HG02642 (cell line): ENCODE measurements at regions not wholly inside any gene's neighbourhood (a gene's known extent, or its start where the extent isn't known, plus 50 kb on each side); places are given as distances from the start of the nearest gene placed in this dataset.

Source experiments
- ATAC-seq: cut with Tn5 transposase; IDR thresholded peaks from one replicate; pipeline ENCODE4 v1.9.1; 2021; ENCODE audit warnings: mild to moderate bottlenecking; ENCODE audit not compliant: unreplicated experiment, poor library complexity

DNA sequence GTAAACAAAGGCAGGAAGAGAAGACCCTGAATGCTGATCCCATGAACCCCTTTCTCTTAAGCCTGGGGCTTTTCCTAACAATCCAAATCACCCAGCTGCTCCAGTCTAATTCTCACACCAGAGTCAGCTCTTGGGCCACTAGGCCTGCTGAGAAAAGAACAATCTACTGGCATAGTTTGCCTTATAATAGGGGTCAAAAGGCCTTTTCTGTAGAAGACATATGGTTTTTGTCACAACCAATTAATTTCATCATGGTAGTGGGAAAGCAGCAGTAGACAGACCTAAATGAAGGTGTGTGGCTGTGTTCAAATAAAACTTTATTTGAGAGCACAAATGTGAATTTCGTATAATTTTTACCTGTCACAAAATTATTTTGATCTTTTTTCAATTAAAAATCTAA is 994.7 kb upstream of the EPHA7 start:
- no peak for ATAC-seq

DNA sequence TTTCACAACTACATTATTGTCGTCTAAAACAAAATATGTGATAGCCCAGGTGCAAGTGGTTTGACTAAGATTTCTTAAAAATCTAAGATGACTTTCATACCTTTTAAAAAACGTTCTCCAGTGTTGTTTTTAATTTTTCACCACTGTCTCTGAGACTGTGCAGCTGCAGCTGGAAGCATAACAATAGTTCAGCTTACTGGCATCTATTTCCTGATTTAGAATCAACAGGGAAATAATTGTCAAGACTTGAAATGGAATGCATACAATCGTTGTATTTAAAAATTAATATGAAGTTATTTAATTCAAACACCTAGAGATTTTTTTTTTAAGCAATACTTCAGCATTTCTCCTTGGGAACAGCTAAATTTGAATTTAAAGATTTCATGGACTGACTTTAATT is 982.0 kb upstream of the EPHA7 start:
- ATAC-seq = no peak

DNA sequence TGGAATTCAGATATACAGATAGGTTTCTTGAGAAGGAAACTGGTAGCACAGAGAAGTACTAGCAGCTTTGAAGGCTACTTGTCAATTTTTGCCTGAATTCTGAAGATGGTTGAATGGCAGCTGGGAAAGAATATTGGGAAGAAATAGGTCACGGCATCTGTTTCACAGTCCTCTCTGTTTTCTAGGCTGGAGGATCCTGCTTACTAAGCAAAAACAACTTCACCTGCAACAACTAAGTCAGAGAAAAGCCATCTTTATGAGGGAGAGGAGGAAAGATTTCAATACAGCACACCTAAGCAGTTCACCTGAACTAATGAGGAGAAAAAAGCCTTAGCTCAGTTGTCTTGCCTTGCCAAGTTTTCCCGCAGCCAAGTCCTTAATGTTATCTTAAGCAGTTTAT is 975.5 kb upstream of the EPHA7 start:
- ATAC-seq = no peak

DNA sequence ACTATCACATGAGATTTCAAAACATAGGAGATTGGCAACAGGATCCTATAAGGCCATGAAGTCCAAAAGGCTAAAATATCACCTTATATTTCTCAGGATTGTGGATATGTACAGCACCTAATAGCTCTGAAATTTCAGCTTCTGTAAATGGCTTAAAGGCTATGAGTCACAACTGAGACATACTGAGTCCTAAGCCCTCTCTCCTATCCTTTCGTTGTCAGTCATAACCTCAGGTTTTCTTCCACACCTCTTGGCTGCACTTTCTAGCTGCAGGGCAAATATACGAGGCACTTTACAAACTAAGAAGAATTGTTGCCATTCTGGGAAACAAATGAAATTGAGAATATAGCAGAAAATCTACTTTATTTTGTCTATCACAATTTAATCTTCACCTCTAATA is 969.9 kb upstream of the EPHA7 start:
- ATAC-seq = no peak

DNA sequence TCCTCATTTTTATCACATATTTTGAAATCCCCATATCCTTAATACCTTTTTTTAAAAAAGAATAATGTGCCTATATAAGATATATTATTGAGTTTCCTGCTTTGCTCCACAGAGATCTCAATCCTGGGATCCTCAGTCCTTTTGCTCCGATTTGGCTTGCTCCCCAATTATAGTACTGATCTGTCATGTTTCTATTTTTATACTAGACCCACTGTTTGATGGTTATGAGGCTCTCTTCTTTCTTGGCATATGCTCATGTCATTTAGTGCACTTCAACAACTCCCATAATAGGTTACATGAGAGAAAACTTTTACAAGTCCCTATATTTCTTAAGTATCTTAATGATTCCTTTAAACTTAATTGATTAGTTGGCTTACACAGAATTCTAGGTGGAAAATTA is 958.5 kb upstream of the EPHA7 start:
- ATAC-seq = no peak

DNA sequence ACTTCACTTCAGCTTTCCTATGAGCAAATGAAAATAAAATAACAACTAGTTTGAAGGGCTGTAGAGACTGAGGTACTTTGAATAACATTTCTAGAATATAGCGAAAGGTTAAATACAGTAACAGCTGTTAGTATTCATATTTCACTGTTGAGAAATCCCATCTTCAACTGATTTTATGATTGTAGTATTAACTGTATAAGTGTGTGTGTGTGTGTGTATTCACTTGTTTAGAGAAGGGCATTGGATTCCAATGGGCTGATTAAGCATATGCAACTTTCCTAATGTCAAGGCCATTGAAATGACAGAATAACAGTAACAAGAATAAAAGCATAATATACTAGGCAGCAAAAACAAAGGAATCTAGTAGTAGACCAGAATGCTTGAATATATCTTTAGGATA is 957.5 kb upstream of the EPHA7 start:
- no peak for ATAC-seq

DNA sequence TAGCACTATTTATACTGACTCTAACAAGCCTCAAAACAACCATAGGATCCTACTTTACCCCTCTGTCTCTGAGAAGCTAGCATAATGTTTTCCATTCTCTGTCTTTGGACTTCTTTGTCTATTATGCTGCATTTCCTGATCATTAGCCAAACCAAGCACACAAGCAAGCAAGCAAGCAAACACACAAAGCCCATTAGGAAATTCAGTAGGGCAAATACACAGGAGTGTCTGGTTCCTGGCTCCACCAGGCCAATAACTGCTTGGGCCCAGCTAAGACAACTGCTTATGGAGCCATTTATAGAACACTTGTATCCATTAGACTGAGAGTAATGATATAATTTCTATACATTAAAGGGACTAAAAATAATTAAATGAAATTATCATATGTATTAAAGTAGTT is 952.9 kb upstream of the EPHA7 start:
- ATAC-seq = no peak

DNA sequence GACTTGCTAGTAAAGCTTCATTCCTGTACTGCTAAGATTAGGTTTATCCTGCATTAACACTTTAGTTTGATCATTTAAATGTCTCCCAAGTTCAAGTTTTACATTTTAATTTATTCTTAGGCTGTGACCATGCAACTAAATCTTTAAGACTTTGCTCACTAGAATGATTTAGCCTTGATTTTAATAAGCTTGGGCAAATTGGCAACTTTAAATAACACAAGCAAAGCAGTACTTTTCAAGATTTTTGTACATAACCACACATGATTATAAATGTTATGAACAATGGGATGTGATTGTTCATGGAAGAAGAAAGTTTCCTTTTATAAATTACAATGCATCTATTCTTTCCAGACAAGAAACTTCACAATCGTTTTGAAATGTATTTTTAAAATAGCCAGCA is 948.0 kb upstream of the EPHA7 start:
- no peak for ATAC-seq

DNA sequence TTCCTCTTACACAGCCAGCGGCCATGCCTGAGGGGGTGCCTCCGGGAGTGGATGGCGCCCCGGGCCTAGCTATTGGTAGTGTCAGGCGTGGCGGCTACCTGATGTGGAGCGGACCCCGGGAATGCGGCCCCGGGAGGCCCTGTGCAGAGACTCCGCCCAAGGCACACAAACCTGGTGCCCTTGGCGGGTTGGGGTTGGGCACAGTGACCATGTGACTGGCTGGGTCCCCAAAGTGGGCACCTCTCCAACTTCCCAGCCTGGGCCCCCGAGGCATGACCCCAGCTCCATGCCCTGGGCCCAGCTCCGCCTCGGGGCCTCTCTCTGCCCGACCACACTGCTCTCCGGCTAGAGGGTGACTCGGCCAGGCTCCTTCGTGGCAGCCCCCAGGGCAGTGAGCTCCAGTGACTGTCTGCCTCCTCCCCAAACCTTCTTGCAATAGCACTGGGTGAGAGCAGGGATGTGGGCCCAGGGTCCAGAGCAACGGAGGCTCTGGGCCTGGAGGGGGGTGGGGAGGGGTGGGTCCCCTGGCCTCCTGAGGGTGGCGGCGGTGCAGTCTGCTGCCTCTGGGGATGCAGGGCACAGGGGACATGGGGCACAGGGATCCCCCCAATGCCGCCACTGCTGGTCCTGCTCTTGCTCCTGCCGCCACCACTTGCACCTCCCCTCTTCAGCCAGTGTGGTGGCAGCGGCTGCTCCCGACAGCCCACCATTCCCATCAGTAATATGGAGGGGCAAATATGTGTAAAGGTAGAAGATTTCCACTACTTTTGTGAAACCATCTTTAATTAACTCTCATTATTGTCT is 942.9 kb upstream of the EPHA7 start:
- no peak for ATAC-seq

DNA sequence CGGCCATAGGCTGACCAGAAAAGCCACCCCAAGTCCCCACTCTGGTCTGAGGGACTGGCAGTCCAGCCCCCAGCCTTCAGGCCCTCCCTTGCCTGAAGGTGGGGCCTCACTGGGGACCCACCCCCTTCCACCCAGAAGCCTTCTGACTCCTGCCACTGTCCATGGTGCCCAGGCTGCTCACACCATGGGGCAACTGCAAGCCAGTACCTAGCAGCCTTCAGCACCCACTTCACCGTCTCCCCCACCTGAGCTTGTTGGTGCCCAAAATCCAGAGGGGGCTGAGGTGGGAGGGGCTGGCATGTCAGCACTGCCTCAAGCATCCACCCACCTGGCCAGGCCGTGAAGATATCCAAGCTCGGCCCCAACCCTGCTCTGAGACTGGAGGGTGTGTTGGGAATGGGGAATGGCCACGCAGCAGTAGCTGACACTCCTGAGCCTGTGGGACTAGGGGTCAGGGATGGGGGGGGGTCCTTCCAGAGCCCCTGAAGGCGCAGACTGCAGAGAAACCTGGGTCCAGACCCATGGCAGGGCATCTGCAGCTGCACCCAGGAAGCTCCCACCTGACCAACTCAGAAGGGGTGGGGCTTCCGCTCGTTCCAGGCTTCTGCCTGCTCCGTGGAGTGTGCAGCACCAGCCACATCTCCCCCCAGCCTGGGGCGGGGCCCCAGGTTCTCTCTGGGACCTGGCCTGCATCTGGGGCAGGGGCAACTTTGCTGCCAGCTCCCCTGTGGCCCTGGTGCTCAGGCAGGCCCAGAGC is 942.1 kb upstream of the EPHA7 start:
- ATAC-seq = no peak

DNA sequence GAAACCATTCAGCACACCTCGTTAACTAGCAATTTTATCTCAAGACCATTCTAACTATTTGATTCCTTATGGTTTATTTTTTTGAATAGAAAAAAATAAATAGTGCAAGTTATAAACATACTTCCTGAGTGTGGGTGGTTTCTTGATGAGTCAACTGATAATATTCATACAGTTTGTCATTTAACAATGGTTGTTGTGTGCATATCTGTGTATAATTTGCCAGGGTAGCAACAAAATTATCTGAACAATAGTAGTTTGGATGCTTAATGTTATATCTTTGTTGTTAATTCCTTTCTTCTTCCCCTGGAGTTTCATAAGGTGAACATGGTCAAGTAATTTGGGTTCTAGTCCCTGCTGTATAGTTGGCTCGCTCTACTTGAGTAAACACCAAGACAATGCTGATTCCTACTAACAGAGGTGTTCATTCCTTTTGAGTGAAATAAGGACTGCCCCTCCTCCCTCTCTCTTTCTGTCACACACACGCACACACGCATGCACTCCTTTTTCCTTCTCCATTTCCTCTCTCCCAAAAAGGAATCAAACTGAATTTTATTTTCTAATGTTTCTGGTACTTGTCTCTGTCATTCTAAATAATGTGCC is 938.1 kb upstream of the EPHA7 start:
- ATAC-seq = no peak

DNA sequence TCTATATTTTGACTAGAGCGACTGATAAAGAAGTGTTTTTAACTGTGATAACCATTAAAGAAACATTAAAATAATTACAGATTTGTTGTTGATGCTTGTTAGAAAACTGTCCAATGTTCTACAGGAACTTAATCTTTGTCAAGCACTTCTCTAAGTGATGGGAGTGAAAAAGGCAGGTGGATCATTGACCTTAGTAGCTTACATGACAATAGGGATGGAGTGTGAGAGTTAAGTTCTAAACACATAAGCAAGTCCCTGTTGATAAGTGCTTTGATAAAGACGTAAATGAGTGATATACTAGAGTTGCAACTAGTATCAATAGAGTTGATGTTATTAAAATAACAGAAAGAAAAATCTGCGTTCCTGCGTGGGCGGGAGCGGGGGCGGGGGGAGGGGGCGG is 931.5 kb upstream of the EPHA7 start:
- ATAC-seq = no peak

DNA sequence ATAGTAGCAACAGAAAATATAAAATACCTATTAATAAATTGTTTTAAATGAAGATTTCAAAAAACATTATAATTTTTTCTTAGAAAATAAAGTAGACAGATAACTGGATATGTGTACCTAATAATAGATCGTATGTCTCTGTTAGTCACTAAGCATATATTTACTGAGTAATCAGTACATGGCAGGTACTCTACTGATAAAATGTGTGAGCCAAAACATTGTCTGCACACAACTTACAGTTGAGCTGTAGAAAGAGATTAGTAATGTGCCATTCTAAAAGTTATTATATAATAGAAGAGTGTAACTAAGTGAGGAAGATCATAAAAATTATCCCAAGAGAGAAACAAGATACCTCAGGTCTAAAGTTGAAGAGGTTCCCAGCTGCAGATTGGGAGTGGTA is 929.9 kb upstream of the EPHA7 start:
- ATAC-seq = no peak

DNA sequence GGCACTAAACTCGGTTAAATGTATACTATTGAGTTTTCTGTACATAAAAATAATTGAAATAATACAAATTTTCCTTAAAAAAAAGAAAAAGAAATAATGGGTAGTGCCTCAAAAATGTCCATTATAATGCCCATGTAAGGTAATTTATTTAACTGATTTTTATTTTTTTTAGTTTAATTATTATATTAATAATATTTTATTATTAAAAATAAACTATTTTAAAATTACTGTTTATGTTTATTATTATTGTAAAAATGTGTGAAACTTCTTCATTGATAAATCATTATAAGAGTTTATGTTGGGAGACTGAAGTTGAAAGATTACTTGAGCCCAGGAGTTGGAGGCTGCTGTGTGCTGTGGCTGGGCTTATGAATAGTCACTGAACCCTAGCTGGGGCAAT is 925.5 kb upstream of the EPHA7 start:
- no peak for ATAC-seq

DNA sequence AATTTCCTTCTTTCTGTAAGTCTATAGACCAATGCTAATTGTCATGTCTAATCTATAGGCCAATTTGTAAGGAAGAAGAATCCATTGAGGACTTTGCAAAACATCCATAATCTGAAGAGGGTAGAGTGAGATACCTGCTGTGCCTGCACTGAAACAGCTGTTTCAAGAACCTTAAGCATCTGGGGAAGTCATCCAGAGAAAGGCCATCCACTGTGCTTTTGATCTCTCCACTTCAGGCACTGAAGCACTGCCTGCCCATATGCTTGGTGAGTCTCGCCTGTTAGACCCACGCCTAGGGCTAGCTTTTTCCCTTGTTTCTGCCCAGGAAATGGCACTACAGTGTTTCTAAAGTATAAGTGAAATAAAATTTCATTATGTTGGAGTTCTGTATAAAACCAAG is 921.8 kb upstream of the EPHA7 start:
- ATAC-seq = no peak

DNA sequence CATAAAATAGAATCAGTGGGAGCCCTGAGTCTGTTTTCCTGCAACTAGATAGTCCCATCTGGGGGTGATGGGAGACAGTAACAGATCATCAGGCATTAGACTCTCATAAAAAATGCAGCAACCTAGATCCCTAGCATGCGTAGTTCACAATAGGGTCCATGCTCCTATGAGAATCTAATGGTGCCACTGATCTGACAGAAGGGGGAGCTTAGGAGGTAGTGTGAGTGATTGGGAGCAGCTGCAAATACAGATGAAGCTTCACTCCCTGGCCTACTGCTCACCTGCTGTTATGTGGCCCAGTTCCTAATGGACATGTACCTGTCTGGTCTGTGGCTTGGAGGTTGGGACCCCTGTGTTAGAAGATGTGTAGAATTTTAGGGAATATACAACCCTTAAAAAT is 904.5 kb upstream of the EPHA7 start:
- no peak for ATAC-seq

DNA sequence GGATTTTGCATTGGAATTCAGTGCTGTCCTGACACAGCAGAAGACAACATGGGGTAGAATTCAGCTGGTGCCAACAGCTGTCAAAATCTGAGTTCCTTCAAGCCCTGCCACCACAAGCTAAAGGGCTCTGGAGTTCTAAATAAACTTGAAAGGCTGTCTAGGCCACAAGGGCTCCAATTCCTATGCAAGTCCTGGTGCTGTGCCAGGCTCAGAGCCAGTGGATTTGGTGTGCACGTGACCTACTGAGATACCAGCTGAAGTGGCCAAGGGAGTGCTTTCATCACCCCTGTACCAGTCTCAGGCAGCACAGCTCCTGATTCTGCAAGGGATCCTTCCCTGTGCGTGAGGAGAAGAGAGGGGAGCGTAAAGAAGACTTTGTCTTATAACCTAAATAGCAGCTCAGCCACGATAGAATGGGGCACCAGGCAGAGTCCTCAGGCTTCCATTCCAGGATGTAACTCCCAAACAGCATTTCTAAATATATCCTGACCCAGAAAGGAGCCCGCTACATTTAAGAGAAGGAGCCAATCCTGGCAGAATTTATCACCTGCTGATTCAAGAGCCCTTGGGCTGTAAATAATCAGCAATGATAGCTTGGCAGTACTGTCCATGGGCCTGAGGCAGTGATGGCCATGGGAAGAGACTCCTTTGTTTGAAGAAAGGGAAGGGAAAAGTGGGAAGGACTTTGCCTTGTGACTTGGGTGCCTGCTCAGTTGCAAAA is 881.2 kb upstream of the EPHA7 start:
- ATAC-seq = no peak

DNA sequence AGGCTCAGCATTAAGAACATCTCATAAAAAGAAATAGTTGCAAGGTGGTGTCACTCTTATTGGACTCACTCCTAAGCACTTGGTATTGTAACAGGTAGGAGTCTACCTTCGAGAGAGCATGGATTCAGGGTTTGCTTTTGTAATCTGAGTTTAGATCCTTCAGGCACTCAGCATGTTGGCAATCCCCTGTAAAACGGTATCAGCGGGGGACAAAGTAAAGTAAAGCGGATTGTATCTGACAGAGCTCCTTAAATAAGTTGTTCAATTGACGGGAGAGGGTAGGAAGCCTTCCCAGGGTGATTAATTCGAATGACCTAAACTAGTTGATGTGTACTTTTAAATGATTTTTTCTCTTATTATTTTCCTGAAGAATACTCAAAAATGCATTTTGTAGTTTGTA is 869.8 kb upstream of the EPHA7 start:
- no peak for ATAC-seq

DNA sequence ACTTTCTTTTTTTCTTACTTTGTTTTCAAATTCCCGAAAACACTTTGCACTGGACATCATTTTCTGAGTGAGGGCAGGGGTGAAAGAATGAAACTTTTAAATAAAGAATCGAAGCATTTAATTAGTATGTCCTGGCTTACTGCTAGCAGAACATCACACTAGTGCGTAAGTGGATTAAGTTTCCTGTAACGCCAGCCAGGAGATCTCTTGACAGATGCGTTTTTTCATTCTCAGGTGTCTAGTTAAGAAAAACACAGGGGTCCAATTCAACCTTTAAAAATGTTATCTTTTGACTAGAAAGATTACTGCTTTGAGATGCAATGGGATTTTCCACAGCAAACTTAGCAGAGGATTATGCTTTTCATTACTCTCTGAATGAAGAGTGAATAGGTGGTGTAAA is 858.8 kb upstream of the EPHA7 start:
- ATAC-seq = no peak

DNA sequence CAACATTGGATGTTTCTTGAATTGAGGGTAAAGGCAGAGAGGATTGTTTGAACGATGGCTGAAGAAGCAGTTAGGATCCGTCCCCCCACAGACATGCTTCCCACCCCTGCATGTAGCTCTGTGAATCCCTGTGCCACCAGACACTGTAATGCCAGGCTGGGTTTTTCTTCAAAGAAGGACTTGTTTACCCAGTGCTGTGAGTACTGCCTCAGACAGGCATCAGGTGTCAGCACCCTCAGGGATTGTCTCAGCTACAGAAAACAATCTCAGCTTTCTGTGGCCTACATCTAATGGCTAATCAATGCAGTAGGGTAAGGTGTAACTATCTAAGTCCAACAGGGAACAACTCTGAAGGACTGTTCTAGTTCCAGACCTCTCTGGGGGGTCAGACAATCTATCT is 853.0 kb upstream of the EPHA7 start:
- ATAC-seq = no peak
